MM.1S (cell line): ENCODE measurements at regions not wholly inside any gene's neighbourhood (a gene's known extent, or its start where the extent isn't known, plus 50 kb on each side); places are given as distances from the start of the nearest gene placed in this dataset.

Experiments
- CTCF ChIP-seq: fragments of 300-600 bp; sonication (generic); IDR thresholded peaks from 2 replicates; pipeline ENCODE4 v1.5.1; 2016; ENCODE audit warnings: antibody characterized with exemption, low read length, mixed read lengths
- EZH2 ChIP-seq: fragments of 300-600 bp; sonication (generic); optimal IDR thresholded peaks from 2 replicates; pipeline ENCODE3; 2017; ENCODE audit warnings: low read depth, mild to moderate bottlenecking, antibody characterized with exemption, low read length, mixed read lengths

GRCh38 chr3:26198609-26199008, 408.7 kb downstream of the OXSM start:
- TF ChIP-seq CTCF (no peak), EZH2 (no peak)
